ENCODE measurements at regions not wholly inside any gene's neighbourhood (a gene's known extent, or its start where the extent isn't known, plus 50 kb on each side); places are given as distances from the start of the nearest gene placed in this dataset.

DNA sequence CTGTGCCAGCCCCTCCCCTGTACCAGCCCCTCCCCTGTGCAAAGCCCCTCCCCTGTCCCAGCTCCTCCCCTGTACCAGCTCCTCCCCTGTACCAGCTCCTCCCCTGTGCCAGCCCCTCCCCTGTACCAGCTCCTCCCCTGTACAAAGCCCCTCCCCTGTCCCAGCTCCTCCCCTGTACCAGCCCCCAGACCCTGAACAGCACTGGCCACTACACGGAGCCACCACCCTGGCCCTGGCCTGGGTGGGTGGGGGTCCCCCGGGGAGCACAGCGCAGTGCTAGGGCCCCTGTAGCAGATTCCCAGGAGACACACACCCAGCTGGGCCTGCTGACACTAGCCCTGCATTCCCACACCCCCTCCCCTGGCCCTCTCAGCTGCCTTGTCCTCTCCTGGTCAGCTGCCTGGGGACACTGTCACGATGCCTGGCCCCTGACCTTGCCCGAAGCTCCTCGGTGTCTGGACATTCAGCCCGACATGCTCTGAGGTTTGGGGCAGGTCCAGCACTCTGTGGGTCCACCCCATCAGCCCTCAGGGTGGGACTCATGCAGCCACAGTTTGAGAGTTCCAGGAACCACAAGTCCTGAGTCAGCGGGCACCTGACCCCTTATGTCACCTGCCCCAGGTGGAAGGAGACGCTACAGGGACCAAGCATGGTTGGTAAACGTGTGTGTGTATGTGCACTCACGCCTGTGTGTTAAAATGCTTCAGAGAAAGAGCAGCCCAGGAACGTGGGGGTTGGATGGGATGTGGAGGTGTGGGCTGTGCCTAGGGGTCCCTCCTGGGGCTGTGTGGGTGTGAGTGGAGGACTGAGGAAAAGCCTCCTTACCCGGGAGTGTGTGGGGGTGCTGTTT, 114.2 kb downstream of the METRNL start:
- peak; percentile 8 for ATAC-seq
- intact Hi-C loops (cut with DNase I) = no loop called here
- Histone ChIP-seq H3K9me3 (no peaks in the 10 kb centered on the region), H3K4me1 (peaks cover 10% of the 10 kb centered on the region), H3K4me3 (no peak overlapping the region), H3K27ac (no peak overlapping the region), H3K27me3 (no peaks in the 10 kb centered on the region), H3K36me3 (no peaks in the 10 kb centered on the region)
- peak; percentile 70 for DNase-seq
- TF ChIP-seq, protein P1, sequence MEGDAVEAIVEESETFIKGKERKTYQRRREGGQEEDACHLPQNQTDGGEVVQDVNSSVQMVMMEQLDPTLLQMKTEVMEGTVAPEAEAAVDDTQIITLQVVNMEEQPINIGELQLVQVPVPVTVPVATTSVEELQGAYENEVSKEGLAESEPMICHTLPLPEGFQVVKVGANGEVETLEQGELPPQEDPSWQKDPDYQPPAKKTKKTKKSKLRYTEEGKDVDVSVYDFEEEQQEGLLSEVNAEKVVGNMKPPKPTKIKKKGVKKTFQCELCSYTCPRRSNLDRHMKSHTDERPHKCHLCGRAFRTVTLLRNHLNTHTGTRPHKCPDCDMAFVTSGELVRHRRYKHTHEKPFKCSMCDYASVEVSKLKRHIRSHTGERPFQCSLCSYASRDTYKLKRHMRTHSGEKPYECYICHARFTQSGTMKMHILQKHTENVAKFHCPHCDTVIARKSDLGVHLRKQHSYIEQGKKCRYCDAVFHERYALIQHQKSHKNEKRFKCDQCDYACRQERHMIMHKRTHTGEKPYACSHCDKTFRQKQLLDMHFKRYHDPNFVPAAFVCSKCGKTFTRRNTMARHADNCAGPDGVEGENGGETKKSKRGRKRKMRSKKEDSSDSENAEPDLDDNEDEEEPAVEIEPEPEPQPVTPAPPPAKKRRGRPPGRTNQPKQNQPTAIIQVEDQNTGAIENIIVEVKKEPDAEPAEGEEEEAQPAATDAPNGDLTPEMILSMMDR (IDR thresholded peaks at IDR 0.05) = no peak

DNA sequence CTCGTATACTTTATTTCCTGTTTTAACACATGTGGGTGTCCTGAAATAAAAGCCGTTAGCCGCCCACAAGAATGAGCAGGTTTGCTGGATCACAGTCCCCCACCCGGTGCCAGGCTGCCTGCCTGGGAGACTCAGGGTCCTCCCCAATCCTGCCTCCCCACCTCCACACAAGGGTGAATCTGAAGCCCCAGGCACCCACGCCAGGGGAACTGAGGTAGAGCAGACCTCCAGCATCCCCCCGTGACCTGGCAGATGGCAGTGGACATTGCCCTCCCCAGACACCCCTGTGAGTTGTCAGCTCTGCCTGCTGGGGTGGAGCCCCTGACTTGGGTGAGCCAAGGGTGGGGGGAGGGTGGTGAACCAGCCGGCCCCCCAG, 114.8 kb downstream of the METRNL start:
- Histone ChIP-seq H3K4me3 (no peak overlapping the region), H3K36me3 (no peaks in the 10 kb centered on the region), H3K4me1 (peaks cover 13% of the 10 kb centered on the region), H3K27ac (no peak overlapping the region), H3K9me3 (no peaks in the 10 kb centered on the region), H3K27me3 (no peaks in the 10 kb centered on the region)
- ATAC-seq (no peak), DNase-seq (peak; percentile 57)
- TF ChIP-seq, protein P1 (IDR thresholded peaks at IDR 0.05) = no peak
- intact Hi-C loops (cut with DNase I) = no loop called here

DNA sequence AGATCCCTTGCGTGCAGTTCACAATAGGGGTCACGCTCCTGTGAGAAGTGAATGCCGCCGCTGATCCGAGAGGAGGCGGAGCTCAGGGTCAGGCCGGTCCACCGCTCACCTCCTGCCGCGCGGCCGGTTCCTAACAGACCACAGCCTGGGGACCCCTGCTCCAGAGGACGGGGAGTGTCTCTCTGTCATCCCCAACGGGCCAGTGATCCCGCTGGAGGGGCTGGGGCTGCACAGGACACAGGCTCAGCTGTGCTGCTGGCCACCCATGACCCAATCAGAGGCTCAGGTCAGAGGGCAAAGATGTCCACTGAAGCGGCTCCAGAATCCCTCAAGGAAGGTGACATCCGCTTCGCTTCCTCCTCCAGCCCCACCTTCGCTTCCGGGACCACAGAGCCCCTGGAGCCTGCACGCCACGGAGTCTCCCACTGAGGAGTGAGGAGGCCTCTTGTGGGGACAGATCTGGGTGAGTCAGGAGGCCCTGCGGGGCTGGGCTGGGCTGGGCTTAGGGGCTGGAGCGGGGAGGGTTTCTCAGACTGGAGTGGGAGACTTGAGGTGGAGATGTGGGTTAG, 115.4 kb downstream of the METRNL start:
- Histone ChIP-seq H3K4me3 (no peak overlapping the region), H3K36me3 (no peaks in the 10 kb centered on the region), H3K9me3 (no peaks in the 10 kb centered on the region), H3K27ac (no peak overlapping the region), H3K4me1 (peaks cover 14% of the 10 kb centered on the region), H3K27me3 (no peaks in the 10 kb centered on the region)
- intact Hi-C loops (cut with DNase I) = no loop called here
- ATAC-seq = peak; percentile 1
- peak; percentile 64 for DNase-seq
- TF ChIP-seq, protein P1 (IDR thresholded peaks at IDR 0.05) = no peak

GRCh38 chr17:83195330-83196023, 116.1 kb downstream of the METRNL start:
- no peak overlapping the region for H3K27ac ChIP-seq
- H3K27me3 ChIP-seq = no peaks in the 10 kb centered on the region
- H3K4me1 ChIP-seq = peaks cover 17% of the 10 kb centered on the region
- intact Hi-C loops (cut with DNase I) = no loop called here
- peak; percentile 41 for ATAC-seq
- H3K36me3 ChIP-seq = no peaks in the 10 kb centered on the region
- H3K4me3 ChIP-seq = no peak overlapping the region
- peak; percentile 72 for DNase-seq
- TF ChIP-seq, protein P1 (IDR thresholded peaks at IDR 0.05) = peak; percentile 18
- H3K9me3 ChIP-seq = no peaks in the 10 kb centered on the region

DNA sequence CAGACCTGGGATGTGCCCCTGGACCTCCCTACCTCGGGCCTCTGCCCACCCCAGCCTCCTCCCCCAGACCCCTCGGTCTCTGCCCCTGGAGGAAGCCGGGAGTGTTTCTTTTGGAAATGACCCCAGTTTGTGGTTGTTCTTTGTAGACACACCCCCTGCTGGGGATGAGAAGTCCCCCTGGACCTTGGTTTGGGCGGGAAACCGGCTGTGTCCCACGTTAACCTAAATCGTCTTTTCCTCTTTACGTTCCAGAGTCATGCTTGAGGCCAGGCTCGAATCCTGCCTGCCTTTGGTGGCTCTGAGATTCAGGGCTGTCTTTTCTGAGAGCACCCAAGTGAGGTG, 116.6 kb downstream of the METRNL start:
- no peak for DNase-seq
- no peak overlapping the region for H3K27ac ChIP-seq
- no peak for ATAC-seq
- peaks cover 22% of the 10 kb centered on the region for H3K4me1 ChIP-seq
- H3K27me3 ChIP-seq = no peaks in the 10 kb centered on the region
- TF ChIP-seq, protein P1 (IDR thresholded peaks at IDR 0.05) = no peak
- no peak overlapping the region for H3K4me3 ChIP-seq
- H3K9me3 ChIP-seq = no peaks in the 10 kb centered on the region
- H3K36me3 ChIP-seq = no peaks in the 10 kb centered on the region
- intact Hi-C loops (cut with DNase I) = no loop called here

Data from upper lobe of right lung (tissue), 1 donor.